Stimulated activated naive CD8-positive, alpha-beta T cell treated with anti-CD3 and anti-CD28 coated beads, Interleukin-15, Interleukin-2, amounts not matched to agents 100 ng/mL and 50 ng/mL, for 24 hours (primary cell): ENCODE measurements at regions not wholly inside any gene's neighbourhood (a gene's known extent, or its start where the extent isn't known, plus 50 kb on each side); places are given as distances from the start of the nearest gene placed in this dataset.

Source experiments
- H3K27ac Mint-ChIP-seq: one replicate; pipeline ENCODE4 v1.8.0; 2021; ENCODE audit warnings: mild to moderate bottlenecking, mixed read lengths
- H3K27me3 Mint-ChIP-seq: one replicate; pipeline ENCODE4 v1.8.0; 2021; ENCODE audit warnings: mixed read lengths
- H3K36me3 Mint-ChIP-seq: one replicate; pipeline ENCODE4 v1.8.0; 2021; ENCODE audit warnings: low read depth, mixed read lengths
- H3K4me1 Mint-ChIP-seq: one replicate; pipeline ENCODE4 v1.8.0; 2021; ENCODE audit warnings: low read depth, mixed read lengths
- H3K4me3 Mint-ChIP-seq: one replicate; pipeline ENCODE4 v1.8.0; 2021; ENCODE audit warnings: mild to moderate bottlenecking, mixed read lengths
- H3K9me3 Mint-ChIP-seq: one replicate; pipeline ENCODE4 v1.8.0; 2021; ENCODE audit warnings: mixed read lengths

DNA sequence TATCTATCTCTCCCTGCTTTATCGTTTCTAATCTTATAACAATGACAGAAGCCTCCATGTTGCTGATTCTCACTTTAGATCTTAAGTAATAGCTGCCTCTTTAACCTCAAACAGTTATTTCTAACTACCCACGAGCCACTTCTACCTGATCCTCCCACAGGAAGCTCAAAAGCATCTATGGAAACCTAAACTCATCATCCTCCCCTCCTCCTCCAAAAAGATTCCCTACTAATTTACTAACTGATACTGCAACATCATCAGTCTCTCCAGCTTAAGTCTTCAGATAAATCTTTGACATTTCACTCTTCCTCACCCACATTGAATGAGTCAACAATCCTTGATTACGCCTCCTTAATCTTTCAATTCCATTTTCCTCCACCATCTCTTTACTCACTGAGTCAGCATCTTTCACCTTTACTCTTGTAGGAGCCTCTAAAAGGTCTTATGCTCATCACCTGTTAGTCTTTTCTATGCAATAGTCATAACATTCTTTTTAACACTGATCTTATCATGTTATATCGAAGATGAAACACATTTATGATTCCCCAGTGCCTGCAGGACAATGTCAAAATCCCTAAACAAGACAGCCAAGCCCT, 526.7 kb upstream of the CDH4 start:
- Mint-ChIP-seq H3K27me3 (peaks cover 6% of the 10 kb centered on the region), H3K4me1 (no peaks in the 10 kb centered on the region), H3K36me3 (no peaks in the 10 kb centered on the region), H3K27ac (no peak overlapping the region), H3K9me3 (peaks cover 17% of the 10 kb centered on the region), H3K4me3 (no peak overlapping the region)

DNA sequence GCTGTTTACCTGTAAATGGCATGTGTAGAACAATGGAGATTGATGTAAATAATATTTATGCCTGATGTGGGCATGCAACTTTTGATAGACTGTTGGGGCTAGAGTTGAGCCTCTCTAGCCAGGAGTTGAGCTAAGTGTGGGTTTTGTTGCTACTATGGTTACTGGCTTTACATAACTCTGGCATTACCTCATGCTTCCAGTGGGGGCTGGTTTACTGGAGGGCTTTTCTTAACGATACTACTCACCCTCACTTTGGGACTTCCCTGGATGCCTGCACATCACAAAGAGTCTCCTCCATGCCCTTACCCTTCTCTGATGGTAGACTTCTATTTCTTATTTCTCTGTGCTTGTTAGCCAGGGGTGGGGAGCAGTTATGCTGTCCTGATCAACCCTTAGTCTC, 524.6 kb upstream of the CDH4 start:
- no peaks in the 10 kb centered on the region for H3K4me1 Mint-ChIP-seq
- H3K4me3 Mint-ChIP-seq: no peak overlapping the region
- peaks cover 17% of the 10 kb centered on the region for H3K9me3 Mint-ChIP-seq
- H3K27ac Mint-ChIP-seq: no peak overlapping the region
- H3K36me3 Mint-ChIP-seq: no peaks in the 10 kb centered on the region
- H3K27me3 Mint-ChIP-seq: no peaks in the 10 kb centered on the region

DNA sequence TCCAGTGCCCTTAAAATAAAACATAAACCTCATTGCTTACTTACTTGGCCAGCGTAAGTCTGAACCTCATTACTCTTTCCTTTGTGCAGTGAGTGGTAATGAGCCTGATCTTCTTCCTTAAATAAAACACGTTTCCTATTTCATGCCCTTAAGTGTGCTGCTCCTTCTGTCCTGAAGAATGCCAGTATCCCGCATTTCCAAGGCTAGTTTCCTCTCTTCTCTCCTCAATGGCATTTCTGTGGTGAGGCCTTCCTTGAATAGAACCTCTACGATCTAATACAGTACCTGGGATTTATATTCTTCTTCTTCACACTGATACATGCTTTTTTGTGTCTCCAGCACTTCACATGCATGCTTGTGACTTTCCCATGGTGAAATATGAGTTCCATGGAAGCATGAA, 523.4 kb upstream of the CDH4 start:
- no peaks in the 10 kb centered on the region for H3K4me1 Mint-ChIP-seq
- H3K36me3 Mint-ChIP-seq: no peaks in the 10 kb centered on the region
- no peak overlapping the region for H3K4me3 Mint-ChIP-seq
- peaks cover 17% of the 10 kb centered on the region for H3K9me3 Mint-ChIP-seq
- H3K27me3 Mint-ChIP-seq: no peaks in the 10 kb centered on the region
- H3K27ac Mint-ChIP-seq: no peak overlapping the region

DNA sequence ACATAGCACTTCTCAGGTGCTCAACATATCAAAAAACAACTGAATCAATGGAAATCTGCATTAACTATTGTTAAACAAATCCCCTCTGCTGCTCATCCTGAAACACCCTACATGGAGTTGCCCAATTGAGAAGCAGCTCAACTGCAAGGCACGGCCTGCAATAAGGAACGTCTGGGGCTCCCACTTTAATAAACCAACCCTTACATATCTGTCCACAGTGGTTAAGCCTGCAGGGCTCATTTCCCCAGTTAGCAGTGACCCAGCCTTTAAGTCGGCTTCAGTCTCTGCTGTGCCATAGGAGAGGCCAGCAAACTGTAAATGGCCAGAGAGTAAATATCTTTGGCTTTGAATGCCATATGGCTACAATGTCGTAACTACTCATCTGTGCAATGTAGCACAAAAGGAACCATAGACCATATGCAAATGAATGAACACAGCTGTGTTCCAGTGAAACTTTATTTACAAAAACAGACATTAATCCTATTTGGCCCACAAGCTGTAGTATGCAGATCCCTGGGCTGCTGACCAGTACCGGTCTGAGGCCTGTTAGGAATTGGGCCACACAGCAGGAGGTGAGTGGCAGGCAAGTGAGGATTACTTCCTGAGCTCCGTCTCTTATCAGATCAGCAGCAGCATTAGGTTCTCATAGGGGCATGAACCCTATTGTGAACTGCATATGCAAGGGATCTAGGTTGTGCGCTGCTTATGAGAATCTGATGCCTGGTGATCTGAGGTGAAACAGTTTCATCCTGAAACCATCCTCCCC, 522.7 kb upstream of the CDH4 start:
- no peaks in the 10 kb centered on the region for H3K36me3 Mint-ChIP-seq
- peaks cover 17% of the 10 kb centered on the region for H3K9me3 Mint-ChIP-seq
- no peaks in the 10 kb centered on the region for H3K4me1 Mint-ChIP-seq
- no peak overlapping the region for H3K27ac Mint-ChIP-seq
- H3K4me3 Mint-ChIP-seq: no peak overlapping the region
- no peaks in the 10 kb centered on the region for H3K27me3 Mint-ChIP-seq

- Mint-ChIP-seq H3K27me3 (no peaks in the 10 kb centered on the region), H3K9me3 (peaks cover 9% of the 10 kb centered on the region), H3K36me3 (no peaks in the 10 kb centered on the region), H3K4me1 (no peaks in the 10 kb centered on the region), H3K4me3 (no peak overlapping the region), H3K27ac (no peak overlapping the region)
These were observed 519.7 kb upstream of the CDH4 start for GRCh38 chr20:60732322-60732721.

DNA sequence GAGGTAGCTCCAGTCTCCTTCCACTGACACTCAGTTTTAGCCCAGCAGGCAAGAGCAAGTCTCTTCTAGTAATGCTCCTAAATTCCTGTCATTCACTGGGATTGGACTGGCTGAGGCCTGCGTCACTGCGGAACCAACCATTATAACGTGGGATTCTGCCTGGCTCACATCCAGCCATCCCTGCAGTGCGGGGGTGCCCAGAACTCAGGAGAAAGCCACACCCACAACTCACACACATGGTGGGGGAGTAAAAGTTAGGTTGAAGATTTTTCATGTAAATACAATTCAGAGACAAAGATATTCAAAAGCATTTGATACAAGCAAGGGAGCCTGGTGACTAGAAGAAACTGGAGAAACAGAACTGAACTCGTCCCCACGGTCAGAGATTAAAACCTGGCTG, 504.0 kb upstream of the CDH4 start:
- Mint-ChIP-seq H3K4me3 (no peak overlapping the region), H3K9me3 (no peaks in the 10 kb centered on the region), H3K4me1 (no peaks in the 10 kb centered on the region), H3K27me3 (no peaks in the 10 kb centered on the region), H3K36me3 (no peaks in the 10 kb centered on the region), H3K27ac (no peak overlapping the region)

DNA sequence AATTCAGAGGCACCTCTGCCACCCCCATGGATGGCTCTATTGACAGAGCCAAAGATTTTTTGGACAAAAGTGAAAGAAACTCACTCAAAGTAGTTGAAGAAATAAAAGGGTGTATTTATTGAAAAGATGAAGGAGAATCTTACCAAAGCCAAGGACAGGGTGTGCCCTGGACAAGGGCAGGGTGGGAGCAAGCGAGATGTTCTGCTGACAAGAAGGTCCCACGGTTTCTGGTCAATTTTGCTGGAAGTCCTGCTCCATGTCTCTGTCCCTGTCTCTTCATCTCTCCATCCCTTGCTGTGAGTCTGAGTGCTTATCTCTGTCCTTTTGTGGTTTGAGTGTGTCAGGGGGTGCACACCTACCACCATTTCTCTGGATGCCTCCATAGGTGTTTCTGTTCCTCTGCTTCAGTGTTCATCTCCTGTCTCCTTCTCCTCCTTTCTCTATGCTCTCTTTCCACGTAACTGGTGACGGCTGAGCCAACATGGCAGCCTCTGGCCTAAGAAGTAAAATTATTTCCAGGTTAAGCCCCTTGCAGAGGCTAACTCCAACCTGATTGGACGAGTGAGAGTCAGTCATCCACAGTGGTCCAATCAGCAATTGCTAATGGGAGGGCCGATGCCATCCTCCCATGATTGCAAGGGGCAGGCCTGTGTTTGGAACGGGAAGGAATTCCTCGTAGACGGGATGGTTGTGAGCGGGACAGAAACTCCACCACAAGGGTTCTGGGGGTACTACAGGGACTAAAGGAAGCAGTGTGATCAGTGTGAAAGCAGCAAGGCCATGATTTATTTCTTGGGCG, 502.1 kb upstream of the CDH4 start:
- Mint-ChIP-seq H3K4me1 (no peaks in the 10 kb centered on the region), H3K4me3 (no peak overlapping the region), H3K27me3 (no peaks in the 10 kb centered on the region), H3K36me3 (no peaks in the 10 kb centered on the region), H3K27ac (no peak overlapping the region), H3K9me3 (no peaks in the 10 kb centered on the region)

DNA sequence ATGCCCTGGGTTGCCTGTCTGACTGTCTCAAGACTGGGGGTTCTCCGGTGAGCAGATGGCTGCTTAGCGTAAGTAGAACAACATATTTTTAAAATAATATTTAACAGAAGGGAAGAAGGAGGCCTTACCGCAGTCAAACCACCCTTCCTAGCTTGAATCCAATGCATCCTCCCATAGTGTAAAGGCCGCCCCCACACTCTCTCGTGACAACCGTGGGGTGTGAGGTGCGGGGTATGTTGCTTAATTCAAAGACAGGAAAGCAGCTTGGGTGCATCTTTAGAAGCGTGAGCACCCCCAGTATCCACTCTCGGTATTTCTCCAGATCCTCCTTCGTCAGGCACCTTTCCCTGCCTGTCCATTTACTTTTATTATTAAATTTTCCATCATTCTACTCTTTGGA, 501.2 kb upstream of the CDH4 start:
- Mint-ChIP-seq H3K27me3 (no peaks in the 10 kb centered on the region), H3K36me3 (no peaks in the 10 kb centered on the region), H3K4me1 (no peaks in the 10 kb centered on the region), H3K27ac (no peak overlapping the region), H3K4me3 (no peak overlapping the region), H3K9me3 (no peaks in the 10 kb centered on the region)

- Mint-ChIP-seq H3K4me3 (no peak overlapping the region), H3K27me3 (no peaks in the 10 kb centered on the region), H3K9me3 (peaks cover 3% of the 10 kb centered on the region), H3K4me1 (no peaks in the 10 kb centered on the region), H3K27ac (no peak overlapping the region), H3K36me3 (no peaks in the 10 kb centered on the region)
These were observed 500.2 kb upstream of the CDH4 start for GRCh38 chr20:60751826-60752225.

DNA sequence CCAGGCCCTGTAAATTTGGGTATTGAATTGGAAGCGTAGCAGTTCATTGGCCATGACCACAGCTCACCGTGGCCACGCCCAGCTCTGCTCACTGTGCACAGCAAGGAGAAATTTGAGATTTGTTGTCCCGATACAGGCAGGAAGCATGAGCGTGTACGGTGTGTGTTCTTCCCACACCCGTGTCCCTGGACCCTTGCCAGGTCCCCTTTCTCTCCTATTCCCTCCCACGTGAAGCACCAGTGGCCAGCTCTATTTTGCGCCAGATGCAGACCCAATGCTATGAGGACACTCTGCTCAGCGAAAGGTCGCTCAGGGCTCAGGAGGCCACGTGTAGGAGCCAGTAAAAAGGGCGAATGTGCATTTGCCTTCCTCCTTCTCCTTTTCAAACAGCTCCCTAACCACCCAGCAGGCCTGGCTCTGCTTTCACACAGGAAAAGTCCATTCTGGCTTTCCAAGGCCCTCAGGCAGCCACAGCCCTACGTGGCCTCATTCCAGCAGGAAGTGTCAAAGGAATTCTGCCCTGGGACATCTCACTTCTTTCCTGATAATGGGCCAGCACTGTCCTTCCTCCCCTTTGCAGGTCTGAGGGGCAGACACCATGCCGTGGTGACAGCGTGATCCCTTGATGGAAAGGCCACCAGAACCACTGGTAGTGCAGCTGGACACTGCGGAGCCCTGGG, 499.2 kb upstream of the CDH4 start:
- H3K4me1 Mint-ChIP-seq: no peaks in the 10 kb centered on the region
- no peaks in the 10 kb centered on the region for H3K36me3 Mint-ChIP-seq
- no peak overlapping the region for H3K4me3 Mint-ChIP-seq
- H3K27ac Mint-ChIP-seq: no peak overlapping the region
- H3K9me3 Mint-ChIP-seq: peaks cover 3% of the 10 kb centered on the region
- no peaks in the 10 kb centered on the region for H3K27me3 Mint-ChIP-seq

- H3K36me3 Mint-ChIP-seq: no peaks in the 10 kb centered on the region
- no peak overlapping the region for H3K4me3 Mint-ChIP-seq
- no peaks in the 10 kb centered on the region for H3K4me1 Mint-ChIP-seq
- H3K9me3 Mint-ChIP-seq: peaks cover 3% of the 10 kb centered on the region
- H3K27ac Mint-ChIP-seq: no peak overlapping the region
- H3K27me3 Mint-ChIP-seq: no peaks in the 10 kb centered on the region
These were observed 497.2 kb upstream of the CDH4 start for GRCh38 chr20:60754856-60755255.

- Mint-ChIP-seq H3K4me1 (no peaks in the 10 kb centered on the region), H3K4me3 (no peak overlapping the region), H3K9me3 (peaks cover 3% of the 10 kb centered on the region), H3K36me3 (no peaks in the 10 kb centered on the region), H3K27me3 (peaks cover 8% of the 10 kb centered on the region), H3K27ac (no peak overlapping the region)
These were observed 492.4 kb upstream of the CDH4 start for GRCh38 chr20:60759651-60760050.

- Mint-ChIP-seq H3K27me3 (peaks cover 8% of the 10 kb centered on the region), H3K36me3 (no peaks in the 10 kb centered on the region), H3K27ac (no peak overlapping the region), H3K4me1 (no peaks in the 10 kb centered on the region), H3K4me3 (no peak overlapping the region), H3K9me3 (peaks cover 3% of the 10 kb centered on the region)
These were observed 491.6 kb upstream of the CDH4 start for GRCh38 chr20:60760256-60761000.

- Mint-ChIP-seq H3K4me3 (no peak overlapping the region), H3K36me3 (no peaks in the 10 kb centered on the region), H3K27ac (no peak overlapping the region), H3K4me1 (no peaks in the 10 kb centered on the region), H3K9me3 (peaks cover 2% of the 10 kb centered on the region), H3K27me3 (peaks cover 8% of the 10 kb centered on the region)
These were observed 491.0 kb upstream of the CDH4 start for GRCh38 chr20:60761056-60761455.
